ENCODE measurements at regions not wholly inside any gene's neighbourhood (a gene's known extent, or its start where the extent isn't known, plus 50 kb on each side); places are given as distances from the start of the nearest gene placed in this dataset.

DNA sequence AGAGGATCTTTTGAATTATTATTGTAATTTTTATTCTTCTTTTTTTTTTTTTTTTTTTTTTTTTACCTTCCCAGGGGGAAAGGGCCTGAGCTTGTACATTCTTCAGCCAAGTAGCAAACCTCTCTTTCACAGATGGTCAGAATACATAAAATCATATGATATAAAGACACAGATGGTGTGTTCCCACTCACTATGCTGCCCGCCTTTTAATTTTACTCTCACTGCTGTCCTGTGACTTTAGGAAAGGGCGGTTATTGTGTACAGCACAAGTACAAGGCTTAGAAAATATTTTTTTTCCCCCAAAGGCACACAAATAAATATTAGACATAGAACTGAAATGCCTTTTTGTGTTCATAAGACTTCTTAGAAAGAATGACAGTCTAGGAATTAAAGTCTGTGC, 213.6 kb downstream of the RPS24 start:
- H3K27ac Mint-ChIP-seq (ENCODE audit: unreplicated experiment) = no peak overlapping the region
- H3K27me3 Mint-ChIP-seq (ENCODE audit: unreplicated experiment) = no peaks in the 10 kb centered on the region
- H3K4me3 Mint-ChIP-seq (ENCODE audit: unreplicated experiment) = no peak overlapping the region
- TF ChIP-seq, protein P1, sequence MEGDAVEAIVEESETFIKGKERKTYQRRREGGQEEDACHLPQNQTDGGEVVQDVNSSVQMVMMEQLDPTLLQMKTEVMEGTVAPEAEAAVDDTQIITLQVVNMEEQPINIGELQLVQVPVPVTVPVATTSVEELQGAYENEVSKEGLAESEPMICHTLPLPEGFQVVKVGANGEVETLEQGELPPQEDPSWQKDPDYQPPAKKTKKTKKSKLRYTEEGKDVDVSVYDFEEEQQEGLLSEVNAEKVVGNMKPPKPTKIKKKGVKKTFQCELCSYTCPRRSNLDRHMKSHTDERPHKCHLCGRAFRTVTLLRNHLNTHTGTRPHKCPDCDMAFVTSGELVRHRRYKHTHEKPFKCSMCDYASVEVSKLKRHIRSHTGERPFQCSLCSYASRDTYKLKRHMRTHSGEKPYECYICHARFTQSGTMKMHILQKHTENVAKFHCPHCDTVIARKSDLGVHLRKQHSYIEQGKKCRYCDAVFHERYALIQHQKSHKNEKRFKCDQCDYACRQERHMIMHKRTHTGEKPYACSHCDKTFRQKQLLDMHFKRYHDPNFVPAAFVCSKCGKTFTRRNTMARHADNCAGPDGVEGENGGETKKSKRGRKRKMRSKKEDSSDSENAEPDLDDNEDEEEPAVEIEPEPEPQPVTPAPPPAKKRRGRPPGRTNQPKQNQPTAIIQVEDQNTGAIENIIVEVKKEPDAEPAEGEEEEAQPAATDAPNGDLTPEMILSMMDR (IDR thresholded peaks at IDR 0.05; ENCODE audit: unreplicated experiment) = no peak
- DNase-seq (ENCODE audit: low spot score) = no peak
- H3K9me3 Mint-ChIP-seq (ENCODE audit: unreplicated experiment) = no peaks in the 10 kb centered on the region
- H3K36me3 Mint-ChIP-seq (ENCODE audit: low read depth, unreplicated experiment) = peaks cover 13% of the 10 kb centered on the region
- peaks cover 8% of the 10 kb centered on the region for H3K4me1 Mint-ChIP-seq (ENCODE audit: unreplicated experiment)

DNA sequence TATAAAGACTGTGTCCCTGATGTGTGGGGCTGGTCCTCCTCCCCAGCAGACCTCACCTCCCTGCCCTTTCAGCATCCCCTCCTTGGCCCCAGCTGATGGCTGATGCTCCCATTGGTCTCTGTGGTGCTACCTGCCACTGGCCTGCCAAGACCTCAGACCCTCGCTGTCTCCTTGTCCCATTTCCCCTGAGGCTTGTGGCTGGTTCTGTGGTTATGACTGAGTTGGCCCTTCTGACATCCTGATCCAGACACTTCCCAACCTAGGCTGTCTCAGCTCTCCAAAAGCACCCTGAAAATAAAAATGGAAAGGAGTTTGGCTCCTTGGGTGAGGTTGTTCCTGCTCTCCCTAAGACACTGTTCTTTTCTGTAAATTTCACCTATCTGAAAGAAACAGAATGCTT, 214.2 kb downstream of the RPS24 start:
- H3K36me3 Mint-ChIP-seq (ENCODE audit: low read depth, unreplicated experiment) = peaks cover 13% of the 10 kb centered on the region
- peaks cover 8% of the 10 kb centered on the region for H3K4me1 Mint-ChIP-seq (ENCODE audit: unreplicated experiment)
- no peaks in the 10 kb centered on the region for H3K27me3 Mint-ChIP-seq (ENCODE audit: unreplicated experiment)
- no peak overlapping the region for H3K4me3 Mint-ChIP-seq (ENCODE audit: unreplicated experiment)
- TF ChIP-seq, protein P1 (IDR thresholded peaks at IDR 0.05; ENCODE audit: unreplicated experiment) = no peak
- no peak overlapping the region for H3K27ac Mint-ChIP-seq (ENCODE audit: unreplicated experiment)
- DNase-seq (ENCODE audit: low spot score) = no peak
- H3K9me3 Mint-ChIP-seq (ENCODE audit: unreplicated experiment) = no peaks in the 10 kb centered on the region

DNA sequence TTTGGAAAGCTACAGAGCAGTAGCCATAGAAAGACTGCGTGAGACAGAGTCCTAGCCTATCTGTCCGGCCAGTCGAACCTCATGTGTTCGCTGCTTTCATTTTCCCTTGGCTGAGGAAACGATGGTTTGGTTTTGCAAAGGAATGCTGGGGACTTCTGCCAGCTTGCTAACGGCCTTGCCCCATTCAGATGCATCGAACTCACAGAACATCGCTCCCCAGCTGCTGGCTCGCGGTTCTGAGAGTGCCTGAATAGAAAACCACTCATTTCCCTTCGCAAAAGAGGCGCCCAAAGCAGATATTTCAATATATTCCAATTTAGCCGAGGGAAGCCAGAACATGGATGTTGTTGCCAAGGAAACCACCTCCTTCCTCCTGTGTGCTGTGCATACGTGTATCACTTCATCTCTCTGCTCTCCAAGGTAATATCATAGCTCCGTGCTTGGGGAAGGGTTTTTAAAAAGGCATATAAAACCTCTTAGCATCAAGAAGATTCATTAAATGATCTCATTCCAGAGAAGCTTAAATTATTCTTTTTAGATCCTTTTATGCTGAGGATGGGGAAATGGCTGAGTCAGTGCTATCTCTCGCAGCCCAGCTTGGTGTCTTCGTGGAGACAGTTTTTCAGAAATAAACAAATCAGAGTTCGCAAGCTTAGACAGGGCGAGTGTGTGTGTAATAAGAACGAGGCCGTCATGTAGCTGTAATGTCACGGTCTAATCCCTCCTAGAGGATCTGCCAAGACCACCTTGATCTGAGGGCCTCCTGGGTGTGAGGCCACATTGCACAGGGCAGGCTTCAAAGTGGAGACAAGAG, 215.2 kb downstream of the RPS24 start:
- Mint-ChIP-seq H3K36me3 (ENCODE audit: low read depth, unreplicated experiment) (peaks cover 8% of the 10 kb centered on the region), H3K4me3 (ENCODE audit: unreplicated experiment) (no peak overlapping the region), H3K27ac (ENCODE audit: unreplicated experiment) (no peak overlapping the region), H3K4me1 (ENCODE audit: unreplicated experiment) (peaks cover 8% of the 10 kb centered on the region), H3K9me3 (ENCODE audit: unreplicated experiment) (no peaks in the 10 kb centered on the region), H3K27me3 (ENCODE audit: unreplicated experiment) (no peaks in the 10 kb centered on the region)
- DNase-seq (ENCODE audit: low spot score) = no peak
- TF ChIP-seq, protein P1 (IDR thresholded peaks at IDR 0.05; ENCODE audit: unreplicated experiment) = no peak

GRCh38 chr10:78249690-78250089, 216.0 kb downstream of the RPS24 start:
- H3K4me3 Mint-ChIP-seq (ENCODE audit: unreplicated experiment) = no peak overlapping the region
- TF ChIP-seq, protein P1 (IDR thresholded peaks at IDR 0.05; ENCODE audit: unreplicated experiment) = no peak
- H3K27ac Mint-ChIP-seq (ENCODE audit: unreplicated experiment) = no peak overlapping the region
- no peak for DNase-seq (ENCODE audit: low spot score)
- H3K36me3 Mint-ChIP-seq (ENCODE audit: low read depth, unreplicated experiment) = peaks cover 8% of the 10 kb centered on the region
- H3K27me3 Mint-ChIP-seq (ENCODE audit: unreplicated experiment) = no peaks in the 10 kb centered on the region
- H3K4me1 Mint-ChIP-seq (ENCODE audit: unreplicated experiment) = peaks cover 8% of the 10 kb centered on the region
- H3K9me3 Mint-ChIP-seq (ENCODE audit: unreplicated experiment) = no peaks in the 10 kb centered on the region

GRCh38 chr10:78250313-78251015, 216.8 kb downstream of the RPS24 start:
- no peak for DNase-seq (ENCODE audit: low spot score)
- Mint-ChIP-seq H3K27me3 (ENCODE audit: unreplicated experiment) (no peaks in the 10 kb centered on the region), H3K36me3 (ENCODE audit: low read depth, unreplicated experiment) (peaks cover 5% of the 10 kb centered on the region), H3K27ac (ENCODE audit: unreplicated experiment) (no peak overlapping the region), H3K4me3 (ENCODE audit: unreplicated experiment) (no peak overlapping the region), H3K4me1 (ENCODE audit: unreplicated experiment) (peaks cover 8% of the 10 kb centered on the region), H3K9me3 (ENCODE audit: unreplicated experiment) (no peaks in the 10 kb centered on the region)
- TF ChIP-seq, protein P1 (IDR thresholded peaks at IDR 0.05; ENCODE audit: unreplicated experiment) = no peak
